Vagina (tissue), 2 donors: ENCODE measurements at regions not wholly inside any gene's neighbourhood (a gene's known extent, or its start where the extent isn't known, plus 50 kb on each side); places are given as distances from the start of the nearest gene placed in this dataset.
"Not testable (repeated sequence)": the region's sequence is repeated elsewhere in the genome, so short reads cannot be mapped to it uniquely, and the experiment has no call there.

Experiments
- DNase-seq, 2 donors: peaks; one replicate each; pipeline ENCODE4 v3.0.0-alpha.2; 2017; ENCODE audit errors: extremely low spot score in 2 of 2
- H3K27ac ChIP-seq: fragments of 200-600 bp; sonication (generic); one replicate; pipeline ENCODE4 v1.5.1; 2019
- H3K27me3 ChIP-seq: fragments of 200-600 bp; sonication (generic); one replicate; pipeline ENCODE4 v1.5.1; 2019
- H3K36me3 ChIP-seq, 2 donors: fragments of 200-600 bp; sonication (generic); one replicate each; pipeline ENCODE4 v1.5.1; 2017 to 2019
- H3K4me1 ChIP-seq: fragments of 200-600 bp; sonication (generic); one replicate; pipeline ENCODE4 v1.5.1; 2019
- H3K4me3 ChIP-seq, 2 donors: fragments of 200-600 bp; sonication (generic); 1 replicate in 1 of 2; 2 replicates in 1 of 2; pipeline ENCODE4 v1.5.1; 2016 to 2019
- H3K9me3 ChIP-seq: fragments of 200-600 bp; sonication (generic); one replicate; pipeline ENCODE4 v1.5.1; 2019
- POLR2A ChIP-seq, 2 donors: fragments of 450-650 bp; IDR thresholded peaks; one replicate each; pipeline ENCODE4 v1.6.1; 2017; ENCODE audit warnings: antibody characterized with exemption in 2 of 2, mild to moderate bottlenecking in 2 of 2, moderate library complexity in 2 of 2
- POLR2AphosphoS5 ChIP-seq, 2 donors: sonication (generic); formaldehyde crosslinking; IDR thresholded peaks; one replicate each; pipeline ENCODE4 v1.9.0; 2017; ENCODE audit warnings: antibody characterized with exemption in 2 of 2, mild to moderate bottlenecking in 2 of 2, low read depth in 1 of 2; ENCODE audit not compliant: insufficient read depth in 1 of 2
- intact Hi-C: fragments of 100-400 bp; cut with DNase I; formaldehyde crosslinking; loops from one replicate; pipeline ENCODE4 v1.15.1; 2023
- TF ChIP-seq, protein P1 (sequence below), 3 experiments: fragments of 450-650 bp in 2 of 3; fragments of 200-600 bp in 1 of 3; sonication (generic) in 1 of 3; IDR thresholded peaks; one replicate each; pipeline ENCODE4 v1.5.1; 2017 to 2019; ENCODE audit warnings: antibody characterized with exemption in 3 of 3, mild to moderate bottlenecking in 2 of 3, moderate library complexity in 2 of 3

DNA sequence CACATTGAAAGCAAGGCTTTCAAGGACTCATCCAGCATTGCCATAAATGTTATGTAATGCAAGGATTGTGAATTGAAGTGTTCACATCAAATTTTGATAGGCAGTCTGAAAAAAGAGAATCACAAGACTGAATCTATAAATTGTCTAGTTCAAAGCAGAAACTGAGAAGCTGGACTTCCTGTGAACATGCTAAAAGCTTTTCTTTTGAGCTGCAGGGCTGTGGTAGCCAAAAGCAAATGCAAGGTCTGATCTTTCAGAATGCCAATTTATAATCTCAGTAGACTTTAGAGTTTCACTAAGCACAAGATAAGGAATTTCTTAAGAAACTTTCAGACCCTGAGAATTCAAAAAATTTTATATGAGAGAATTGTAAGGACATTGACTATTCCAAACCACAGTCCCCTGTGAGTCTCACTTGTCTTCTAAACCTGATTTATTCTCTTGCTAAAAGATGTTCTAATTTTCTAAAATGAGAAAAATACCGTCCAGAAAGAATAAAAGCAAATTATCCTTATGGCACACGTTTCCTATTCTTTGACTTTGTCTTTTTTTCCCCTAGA is 1700.3 kb downstream of the OTOL1 start:
- no peak overlapping the region for H3K4me3 ChIP-seq
- no peaks in the 10 kb centered on the region for H3K36me3 ChIP-seq
- H3K9me3 ChIP-seq = no peaks in the 10 kb centered on the region
- TF ChIP-seq POLR2AphosphoS5 (IDR thresholded peaks at IDR 0.05; ENCODE audit: insufficient read depth in 1 of 2, low read depth in 1 of 2) (no peak), POLR2A (IDR thresholded peaks at IDR 0.05) (no peak)
- TF ChIP-seq, protein P1, sequence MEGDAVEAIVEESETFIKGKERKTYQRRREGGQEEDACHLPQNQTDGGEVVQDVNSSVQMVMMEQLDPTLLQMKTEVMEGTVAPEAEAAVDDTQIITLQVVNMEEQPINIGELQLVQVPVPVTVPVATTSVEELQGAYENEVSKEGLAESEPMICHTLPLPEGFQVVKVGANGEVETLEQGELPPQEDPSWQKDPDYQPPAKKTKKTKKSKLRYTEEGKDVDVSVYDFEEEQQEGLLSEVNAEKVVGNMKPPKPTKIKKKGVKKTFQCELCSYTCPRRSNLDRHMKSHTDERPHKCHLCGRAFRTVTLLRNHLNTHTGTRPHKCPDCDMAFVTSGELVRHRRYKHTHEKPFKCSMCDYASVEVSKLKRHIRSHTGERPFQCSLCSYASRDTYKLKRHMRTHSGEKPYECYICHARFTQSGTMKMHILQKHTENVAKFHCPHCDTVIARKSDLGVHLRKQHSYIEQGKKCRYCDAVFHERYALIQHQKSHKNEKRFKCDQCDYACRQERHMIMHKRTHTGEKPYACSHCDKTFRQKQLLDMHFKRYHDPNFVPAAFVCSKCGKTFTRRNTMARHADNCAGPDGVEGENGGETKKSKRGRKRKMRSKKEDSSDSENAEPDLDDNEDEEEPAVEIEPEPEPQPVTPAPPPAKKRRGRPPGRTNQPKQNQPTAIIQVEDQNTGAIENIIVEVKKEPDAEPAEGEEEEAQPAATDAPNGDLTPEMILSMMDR (IDR thresholded peaks at IDR 0.05) = no peak
- H3K27me3 ChIP-seq = no peaks in the 10 kb centered on the region
- H3K4me1 ChIP-seq = no peaks in the 10 kb centered on the region
- no peak overlapping the region for H3K27ac ChIP-seq
- intact Hi-C loops = no loop called here
- DNase-seq = no peak

GRCh38 chr3:163196245-163196644 is 1699.6 kb downstream of the OTOL1 start:
- no peaks in the 10 kb centered on the region for H3K9me3 ChIP-seq
- no peaks in the 10 kb centered on the region for H3K27me3 ChIP-seq
- TF ChIP-seq, protein P1 (IDR thresholded peaks at IDR 0.05) = no peak
- TF ChIP-seq POLR2AphosphoS5 (IDR thresholded peaks at IDR 0.05; ENCODE audit: insufficient read depth in 1 of 2, low read depth in 1 of 2) (no peak), POLR2A (IDR thresholded peaks at IDR 0.05) (no peak)
- H3K4me3 ChIP-seq = no peak overlapping the region
- no peak overlapping the region for H3K27ac ChIP-seq
- intact Hi-C loops = no loop called here
- no peaks in the 10 kb centered on the region for H3K4me1 ChIP-seq
- DNase-seq = no peak
- H3K36me3 ChIP-seq = no peaks in the 10 kb centered on the region

- TF ChIP-seq POLR2A (IDR thresholded peaks at IDR 0.05) (no peak), POLR2AphosphoS5 (IDR thresholded peaks at IDR 0.05; ENCODE audit: insufficient read depth in 1 of 2, low read depth in 1 of 2) (no peak)
- TF ChIP-seq, protein P1 (IDR thresholded peaks at IDR 0.05) = no peak
- Histone ChIP-seq H3K9me3 (no peaks in the 10 kb centered on the region), H3K27me3 (no peaks in the 10 kb centered on the region), H3K27ac (no peak overlapping the region), H3K4me3 (no peak overlapping the region), H3K4me1 (no peaks in the 10 kb centered on the region), H3K36me3 (no peaks in the 10 kb centered on the region)
- intact Hi-C loops = no loop called here
- no peak for DNase-seq
These were observed 1689.2 kb downstream of the OTOL1 start for GRCh38 chr3:163185721-163186350.

DNA sequence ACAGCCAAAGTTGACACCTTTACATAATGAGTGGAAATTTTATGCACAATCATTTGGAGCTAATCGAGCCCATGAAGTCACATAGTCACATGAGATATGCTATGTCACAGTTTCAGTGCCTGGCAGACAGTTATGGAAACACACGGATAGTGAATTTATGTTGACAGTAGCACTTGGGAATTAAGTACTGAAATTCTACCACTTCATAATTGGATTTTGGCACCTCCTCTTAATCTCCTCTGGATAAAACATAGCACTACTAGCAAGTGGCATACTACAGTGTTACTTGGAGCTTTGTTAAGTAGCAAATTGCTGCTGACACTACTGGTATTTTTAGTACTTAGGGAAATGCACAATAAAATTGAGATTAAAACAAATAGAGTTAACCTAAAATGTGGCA is 1679.4 kb downstream of the OTOL1 start:
- Histone ChIP-seq H3K36me3 (no peaks in the 10 kb centered on the region), H3K27me3 (no peaks in the 10 kb centered on the region), H3K4me1 (no peaks in the 10 kb centered on the region), H3K27ac (no peak overlapping the region), H3K9me3 (no peaks in the 10 kb centered on the region), H3K4me3 (no peak overlapping the region)
- intact Hi-C loops = no loop called here
- DNase-seq = no peak
- TF ChIP-seq, protein P1 (IDR thresholded peaks at IDR 0.05) = no peak
- TF ChIP-seq POLR2A (IDR thresholded peaks at IDR 0.05) (no peak), POLR2AphosphoS5 (IDR thresholded peaks at IDR 0.05; ENCODE audit: insufficient read depth in 1 of 2, low read depth in 1 of 2) (no peak)

- H3K27me3 ChIP-seq, H3K4me3 ChIP-seq, H3K4me1 ChIP-seq, H3K36me3 ChIP-seq, H3K27ac ChIP-seq, DNase-seq, H3K9me3 ChIP-seq, intact Hi-C loops: not testable (repeated sequence)
These were observed 1675.9 kb downstream of the OTOL1 start for GRCh38 chr3:163172513-163172912.
